Inflammatory macrophage (primary cell): ENCODE measurements at regions not wholly inside any gene's neighbourhood (a gene's known extent, or its start where the extent isn't known, plus 50 kb on each side); places are given as distances from the start of the nearest gene placed in this dataset.
A peak's percentile ranks its signal among the peaks of the same experiment; 100 is the strongest.

Experiments used
- DNase-seq, 2 donors: peaks; one replicate each; pipeline ENCODE4 v3.0.0-alpha.2; 2020 to 2022

GRCh38 chr20:57800791-57801430 is 91.1 kb upstream of the PMEPA1 start:
- DNase-seq: no peak

DNA sequence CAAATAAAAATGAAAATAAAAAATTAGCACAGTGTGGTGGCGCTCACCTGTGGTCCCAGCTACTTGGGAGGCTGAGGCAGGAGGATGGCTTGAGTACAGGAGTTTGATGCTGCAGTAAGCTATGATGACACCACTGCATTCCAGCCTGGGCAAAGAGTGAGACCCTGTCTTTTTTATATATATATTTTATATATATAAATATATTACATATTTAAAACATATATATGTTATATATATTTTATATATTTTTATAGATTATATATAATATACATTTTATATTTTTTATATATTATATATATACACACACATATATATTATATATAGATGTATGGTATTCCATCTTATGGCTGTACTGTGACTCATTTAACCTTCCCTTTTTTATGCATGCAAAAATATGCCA is 87.6 kb upstream of the PMEPA1 start:
- no peak for DNase-seq

DNA sequence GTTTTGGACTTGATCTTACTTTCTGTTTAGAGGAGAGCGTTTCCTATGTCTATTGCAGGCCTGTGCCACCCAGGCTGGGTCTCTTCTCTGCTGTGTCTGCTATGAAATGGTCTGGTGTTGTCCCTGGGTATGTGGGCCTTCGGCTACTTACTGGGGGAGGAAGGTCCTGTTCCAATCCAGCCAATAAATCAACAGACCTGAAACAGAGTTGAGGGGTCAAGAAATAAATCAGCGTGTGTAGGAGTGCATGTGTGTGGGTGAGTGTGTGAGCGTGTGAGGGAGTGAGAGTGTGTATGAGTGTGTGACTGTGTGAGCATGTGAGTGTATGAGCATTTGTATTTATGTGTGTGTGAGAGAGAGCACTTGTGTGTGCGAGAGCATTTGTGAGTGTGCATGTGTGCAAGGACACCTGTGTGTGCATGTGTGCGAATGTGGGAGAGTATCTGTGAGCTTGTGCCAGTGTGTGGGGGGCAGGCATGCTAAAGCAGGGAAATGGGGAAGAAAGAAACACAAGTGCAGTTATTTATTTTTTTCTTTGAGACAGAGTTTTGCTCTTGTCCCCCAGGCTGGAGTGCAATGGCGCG is 86.3 kb upstream of the PMEPA1 start:
- DNase-seq: no peak

- no peak for DNase-seq
Measured at GRCh38 chr20:57795342-57795697, 85.5 kb upstream of the PMEPA1 start.

- no peak for DNase-seq
Measured at GRCh38 chr20:57794600-57795341, 85.0 kb upstream of the PMEPA1 start.

DNA sequence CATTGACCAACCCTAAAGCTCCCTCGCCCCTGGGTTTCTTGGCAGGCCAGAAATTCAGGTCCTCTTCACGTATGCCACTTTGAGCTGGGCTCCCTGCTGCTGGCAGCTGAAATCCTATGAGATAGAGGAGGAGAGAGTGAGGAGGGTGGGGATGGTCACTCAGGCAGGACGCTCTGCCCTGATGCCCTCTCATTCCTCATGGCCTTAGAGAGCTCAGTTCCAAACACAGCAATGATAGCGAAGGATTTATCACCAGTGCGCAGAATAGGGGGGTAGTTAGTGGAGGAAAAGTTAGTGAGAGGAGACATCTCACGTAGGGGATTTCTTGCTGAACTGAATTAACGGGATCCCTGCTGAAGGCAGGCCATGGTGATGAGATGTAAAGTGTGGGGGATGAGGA is 84.2 kb upstream of the PMEPA1 start:
- no peak for DNase-seq

DNA sequence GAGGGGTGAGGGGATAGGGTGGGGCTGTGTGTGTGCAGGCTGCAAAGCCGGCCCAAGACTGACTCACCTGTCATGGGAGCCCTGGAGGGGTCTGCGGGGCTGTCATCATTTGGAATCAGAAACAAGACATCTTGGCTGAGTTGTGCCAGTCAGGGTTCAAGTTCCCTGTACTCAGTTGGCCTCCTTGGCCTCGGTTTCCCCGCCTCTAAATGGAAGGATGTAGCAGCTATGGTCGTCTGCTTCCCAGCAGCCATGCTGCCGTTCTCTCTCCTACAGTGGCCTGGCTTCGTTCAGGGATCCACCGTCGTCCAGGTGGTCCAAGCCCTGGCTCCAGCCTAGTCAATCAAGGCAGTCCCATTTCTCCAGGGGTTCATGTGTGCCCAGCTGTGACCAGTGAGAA is 83.6 kb upstream of the PMEPA1 start:
- DNase-seq: no peak

DNA sequence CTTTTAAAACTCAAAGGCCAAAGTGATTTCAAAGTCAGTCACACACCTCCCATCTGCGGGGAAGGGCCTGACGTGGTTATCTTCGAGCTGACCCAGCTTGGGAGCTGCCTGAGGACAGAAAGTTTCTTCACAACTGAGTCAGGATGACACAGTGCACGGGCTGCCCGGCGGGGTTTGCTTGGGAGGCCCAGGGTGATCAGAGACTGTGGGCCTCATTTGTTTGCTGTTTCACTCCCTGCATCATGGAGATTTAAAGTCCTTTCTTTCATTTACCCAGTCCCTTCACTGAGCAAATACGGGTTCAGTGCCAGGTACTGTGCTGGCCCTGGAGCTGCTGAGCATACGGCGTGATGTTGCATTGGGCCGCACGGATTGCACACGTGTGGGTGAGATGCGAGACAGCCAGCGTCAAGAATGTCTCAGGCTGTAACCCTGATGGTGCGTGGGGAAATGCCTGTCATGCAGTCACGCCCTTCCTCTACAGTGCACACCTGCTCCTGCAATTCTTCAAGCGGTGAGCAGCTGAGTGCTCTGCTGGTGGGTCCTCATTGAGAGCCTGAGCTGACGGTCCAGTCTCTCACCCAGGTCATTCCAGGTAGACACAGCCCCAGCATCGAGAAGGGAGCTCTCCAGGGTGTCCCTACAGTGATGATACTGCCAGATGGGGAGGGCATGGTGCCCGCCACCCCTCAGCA is 82.7 kb upstream of the PMEPA1 start:
- no peak for DNase-seq

- DNase-seq: peak; percentile 26 to 63
Measured at GRCh38 chr20:57791966-57792365, 82.2 kb upstream of the PMEPA1 start.

GRCh38 chr20:57791178-57791962 is 81.6 kb upstream of the PMEPA1 start:
- DNase-seq: no peak

- no peak for DNase-seq
Measured at GRCh38 chr20:57790176-57790575, 80.4 kb upstream of the PMEPA1 start.

DNA sequence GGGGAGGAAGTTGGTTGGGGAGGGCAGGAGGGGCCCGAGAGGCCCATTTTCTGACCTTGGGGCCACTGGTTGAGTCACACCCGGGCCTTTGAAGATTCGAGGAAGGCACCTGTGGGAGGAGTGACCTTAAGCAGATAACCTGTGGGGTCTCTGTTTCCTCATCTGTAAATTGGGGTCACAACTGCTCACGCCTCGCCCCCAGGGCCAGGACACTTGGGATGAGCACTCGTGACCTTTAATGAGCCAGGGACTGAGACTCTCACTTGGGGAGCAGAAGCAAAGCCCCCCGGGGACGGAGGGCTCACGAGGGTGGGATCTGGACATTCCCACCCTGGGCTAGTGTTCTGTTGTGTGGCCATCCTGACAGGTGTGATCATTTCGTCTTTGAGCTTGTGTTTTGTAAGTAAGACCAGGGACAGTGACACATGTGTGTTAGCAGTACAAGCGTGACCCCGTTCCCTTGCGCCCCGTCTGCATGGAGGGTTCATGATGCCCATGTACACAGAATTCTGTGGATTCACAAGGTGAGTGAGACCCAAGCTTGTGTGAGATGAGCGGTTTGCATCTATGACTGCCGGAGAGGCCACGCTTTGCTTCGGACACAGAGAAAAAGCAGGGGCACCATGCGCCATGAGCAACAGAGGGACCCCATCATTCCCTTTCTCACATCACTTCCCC is 79.3 kb upstream of the PMEPA1 start:
- DNase-seq: no peak

DNA sequence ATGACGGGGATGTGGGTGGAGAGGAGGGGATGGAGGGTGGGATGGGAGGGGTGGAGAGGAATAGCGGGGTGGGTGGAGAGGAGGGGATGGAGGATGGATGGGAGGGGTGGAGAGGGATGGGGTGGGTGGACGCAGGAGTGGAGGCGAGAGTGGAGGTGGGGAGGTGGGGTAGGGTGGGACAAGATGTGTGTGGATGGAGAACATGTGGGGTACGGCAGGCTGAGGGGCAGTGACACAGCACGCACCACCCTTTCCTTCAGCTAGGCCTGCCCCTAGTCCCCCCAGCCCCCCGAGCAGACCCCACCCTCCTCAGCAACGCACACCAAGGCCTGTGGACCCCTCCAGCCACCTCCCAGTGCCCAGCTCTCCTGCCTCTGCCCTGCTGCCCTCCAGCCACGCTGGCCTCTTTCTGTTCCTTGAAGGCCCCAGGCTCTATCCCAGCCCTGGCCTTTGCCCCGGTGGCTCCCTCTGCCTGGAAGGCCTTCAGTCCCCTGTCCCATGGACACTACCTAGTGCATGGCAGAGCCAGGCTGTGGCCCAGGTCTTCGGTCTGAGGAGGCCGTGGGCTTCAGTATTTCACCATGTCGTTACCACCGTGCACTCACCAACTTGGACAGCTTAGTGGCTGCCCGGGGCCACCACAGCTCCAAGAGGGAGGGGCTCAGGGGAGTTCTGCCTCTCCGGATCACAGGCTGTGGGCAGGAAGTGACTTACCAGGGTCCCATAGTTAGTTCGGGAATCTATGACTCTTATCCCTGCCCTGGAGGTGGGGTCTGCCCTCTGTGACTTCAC is 78.4 kb upstream of the PMEPA1 start:
- no peak for DNase-seq

- DNase-seq: no peak
Measured at GRCh38 chr20:57787151-57787989, 77.6 kb upstream of the PMEPA1 start.

DNA sequence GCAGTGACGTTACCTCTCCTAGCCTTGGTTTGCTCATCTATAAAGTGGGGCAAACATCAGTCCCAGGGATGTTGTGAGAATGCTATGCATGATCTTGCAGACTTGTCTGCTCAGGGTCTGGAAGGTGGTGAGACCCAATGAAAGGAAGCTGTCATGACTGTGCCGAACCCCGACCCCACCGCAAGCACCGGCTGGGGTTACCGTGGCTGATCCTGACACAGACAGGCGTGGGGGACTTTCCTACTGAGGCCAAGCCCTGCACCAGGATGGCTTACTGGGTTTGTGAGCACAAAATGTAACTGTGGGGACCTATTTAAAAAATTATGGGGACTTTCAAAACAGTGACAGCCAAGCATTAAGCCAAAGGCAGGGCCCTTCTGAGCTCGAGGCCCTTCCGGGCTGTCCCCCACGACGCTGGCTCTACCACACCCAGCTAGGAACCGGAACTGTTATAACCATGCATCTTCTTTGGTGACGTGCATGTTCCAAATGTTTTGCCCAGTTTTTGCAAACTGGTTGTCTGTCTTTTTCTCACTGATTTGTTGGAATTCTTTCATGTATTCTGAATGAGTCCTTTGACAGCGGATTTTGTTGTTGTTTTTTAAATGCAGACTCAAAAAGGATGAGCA is 76.6 kb upstream of the PMEPA1 start:
- no peak for DNase-seq

GRCh38 chr20:57785720-57786119 is 75.9 kb upstream of the PMEPA1 start:
- DNase-seq: no peak

DNA sequence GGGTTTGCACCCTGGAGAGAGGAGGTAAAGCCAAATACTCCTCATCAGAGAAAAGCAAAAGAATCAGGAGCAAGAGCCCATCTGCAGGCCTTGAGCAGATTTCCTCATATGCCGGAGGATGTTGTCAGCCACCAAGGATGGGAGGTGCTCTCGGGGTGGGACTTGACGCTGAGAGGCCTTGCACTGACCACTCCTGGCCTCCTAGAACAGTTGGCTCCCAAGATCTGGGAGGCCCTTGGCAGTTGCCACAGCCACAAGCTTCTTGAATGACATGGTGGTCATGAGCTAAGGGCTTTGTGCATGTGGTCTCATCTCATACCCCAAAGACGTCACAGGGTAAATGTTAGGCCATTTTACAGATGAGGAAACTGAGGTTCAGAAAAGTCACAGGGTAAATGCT is 75.2 kb upstream of the PMEPA1 start:
- no peak for DNase-seq

DNA sequence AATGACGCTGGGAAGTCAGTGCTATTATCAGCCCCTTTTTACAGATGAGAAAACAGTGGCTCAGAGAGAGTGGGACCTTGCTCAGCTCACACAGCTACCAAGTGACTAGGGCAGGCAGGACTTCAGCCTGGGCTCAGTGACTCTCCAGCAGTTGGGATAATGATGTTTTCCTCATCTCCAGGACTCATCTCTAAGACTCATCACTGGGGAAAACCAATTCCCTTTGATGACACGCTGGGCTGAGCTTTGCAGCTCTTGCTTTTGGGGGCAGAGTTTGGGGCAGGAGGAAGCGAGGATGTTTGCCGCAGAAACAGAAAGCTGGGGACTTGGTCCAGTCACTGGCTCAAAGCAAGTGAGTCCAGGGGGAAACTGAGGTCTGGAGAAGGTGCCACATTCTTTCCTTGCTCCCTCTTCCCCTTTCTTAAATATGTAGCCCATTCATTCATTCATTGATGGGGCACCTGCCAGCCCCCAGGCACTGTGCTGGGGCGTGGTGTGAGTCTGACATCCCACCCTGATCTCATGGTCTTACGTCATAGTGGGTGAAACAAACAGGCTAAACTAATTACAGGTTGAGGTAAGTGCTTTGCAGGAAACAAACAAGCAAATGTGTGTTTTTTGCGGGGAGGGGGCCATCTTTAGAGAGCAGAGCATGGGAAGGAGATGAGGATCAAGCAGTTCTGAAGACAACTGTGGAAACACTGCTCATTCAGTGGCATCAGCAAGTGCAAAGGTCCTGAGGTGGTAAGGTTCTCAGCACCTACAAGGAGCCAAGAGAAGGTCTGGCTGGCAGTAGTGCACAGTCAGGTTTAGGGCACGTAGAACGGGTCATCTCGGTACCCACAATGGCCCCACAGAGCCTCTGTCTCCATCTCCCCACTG is 74.4 kb upstream of the PMEPA1 start:
- DNase-seq: no peak

DNA sequence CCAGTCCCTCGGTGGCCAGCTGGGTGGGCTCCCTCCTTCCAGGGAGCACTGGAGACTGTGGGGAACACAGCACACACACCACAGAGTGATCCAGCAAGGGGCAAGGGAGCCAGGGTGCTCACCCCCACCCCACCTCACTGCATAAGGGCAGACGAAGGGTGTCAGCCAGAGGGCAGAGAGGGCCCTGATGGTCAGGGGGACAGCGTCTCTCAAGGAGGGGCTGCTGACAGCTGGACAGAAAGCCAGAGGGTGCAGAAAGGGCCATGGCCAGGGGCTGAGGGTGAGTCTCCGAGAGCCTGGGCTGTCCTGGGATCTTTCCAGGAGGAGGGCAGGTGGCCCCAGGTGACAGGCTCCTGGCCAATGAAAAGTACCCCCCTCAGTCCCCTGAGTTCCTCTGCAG is 73.4 kb upstream of the PMEPA1 start:
- DNase-seq: no peak
